ENCODE measurements at regions not wholly inside any gene's neighbourhood (a gene's known extent, or its start where the extent isn't known, plus 50 kb on each side); places are given as distances from the start of the nearest gene placed in this dataset.

GRCh38 chr4:17373666-17374065 is 138.2 kb downstream of the QDPR start:
- TF ChIP-seq ATF2 (IDR thresholded peaks at IDR 0.05; ENCODE audit: low read length) = no peak
- no peak for TF ChIP-seq CEBPB (IDR thresholded peaks at IDR 0.05; ENCODE audit: borderline replicate concordance in 1 of 2, low read depth in 2 of 2, low read length in 2 of 2)
- no peak for TF ChIP-seq CREB1 (IDR thresholded peaks at IDR 0.05; ENCODE audit: low read depth)
- no peak for TF ChIP-seq POU2F2 (IDR thresholded peaks at IDR 0.05; ENCODE audit: borderline replicate concordance, low read depth, low read length)
- no peak for TF ChIP-seq POLR2AphosphoS5 (IDR thresholded peaks at IDR 0.05; ENCODE audit: low read length)
- TF ChIP-seq YY1 (IDR thresholded peaks at IDR 0.05; ENCODE audit: low read depth, low read length) = no peak
